Mesenchymal stem cell (in vitro differentiated cells and primary cell): ENCODE measurements at regions not wholly inside any gene's neighbourhood (a gene's known extent, or its start where the extent isn't known, plus 50 kb on each side); places are given as distances from the start of the nearest gene placed in this dataset.

ENCODE experiments used
- DNase-seq: peaks from one replicate; pipeline ENCODE4 v3.0.0-alpha.2; 2013
- H2AFZ ChIP-seq: one replicate; pipeline ENCODE4 v1.6.1; 2013; ENCODE audit warnings: low read depth, mild to moderate bottlenecking, control low read depth, inconsistent platforms, low read length, moderate library complexity
- H2AK5ac ChIP-seq: 2 replicates; pipeline ENCODE4 v1.6.1; 2013; ENCODE audit warnings: low read length, moderate library complexity, mild to moderate bottlenecking, inconsistent platforms; ENCODE audit not compliant: severe bottlenecking
- H2BK120ac ChIP-seq: one replicate; pipeline ENCODE4 v1.6.1; 2013; ENCODE audit warnings: low read depth, mild to moderate bottlenecking, inconsistent platforms, low read length, moderate library complexity
- H2BK12ac ChIP-seq, 2 experiments: one replicate each; pipeline ENCODE4 v1.6.1; 2013; ENCODE audit warnings: inconsistent platforms in 2 of 2, low read length in 2 of 2, mild to moderate bottlenecking in 2 of 2, moderate library complexity in 2 of 2, control low read depth in 1 of 2
- H2BK15ac ChIP-seq: one replicate; pipeline ENCODE4 v1.6.1; 2013; ENCODE audit warnings: mild to moderate bottlenecking, low read depth, inconsistent platforms; ENCODE audit not compliant: poor library complexity, severe bottlenecking
- H2BK5ac ChIP-seq: 2 replicates; pipeline ENCODE4 v1.6.1; 2013; ENCODE audit warnings: low read depth, mild to moderate bottlenecking, low read length, control low read depth, inconsistent platforms; ENCODE audit not compliant: poor library complexity, severe bottlenecking
- H3K14ac ChIP-seq, 2 experiments: one replicate each; pipeline ENCODE4 v1.6.1; 2013; ENCODE audit warnings: inconsistent platforms in 2 of 2, low read length in 2 of 2, control low read depth in 1 of 2, mild to moderate bottlenecking in 1 of 2, moderate library complexity in 1 of 2
- H3K18ac ChIP-seq, 2 experiments: one replicate each; pipeline ENCODE4 v1.6.1; 2013; ENCODE audit warnings: inconsistent platforms in 2 of 2, low read length in 2 of 2, control low read depth in 1 of 2, low read depth in 1 of 2, mild to moderate bottlenecking in 1 of 2
- H3K23ac ChIP-seq, 2 experiments: one replicate each; pipeline ENCODE4 v1.6.1; 2013; ENCODE audit warnings: inconsistent platforms in 2 of 2, low read length in 2 of 2, mild to moderate bottlenecking in 2 of 2, moderate library complexity in 2 of 2, control low read depth in 1 of 2
- H3K27ac ChIP-seq: 2 replicates; pipeline ENCODE4 v1.5.1; 2013; ENCODE audit warnings: mild to moderate bottlenecking, moderate library complexity, low read length, control low read depth, inconsistent platforms; ENCODE audit not compliant: poor library complexity, severe bottlenecking
- H3K27me3 ChIP-seq, 2 experiments: 2 replicates each; pipeline versions ENCODE4 v1.6.1 to v1.7.0; 2013; ENCODE audit warnings: low read length in 2 of 2, mild to moderate bottlenecking in 2 of 2, moderate library complexity in 2 of 2, control low read depth in 1 of 2, inconsistent platforms in 1 of 2; ENCODE audit not compliant: control insufficient read depth in 1 of 2, insufficient read depth in 1 of 2
- H3K36me3 ChIP-seq, 2 experiments: 2 replicates each; pipeline versions ENCODE4 v1.6.1 to v1.7.0; 2013; ENCODE audit warnings: low read length in 2 of 2, control low read depth in 1 of 2, inconsistent platforms in 1 of 2, low read depth in 1 of 2, mild to moderate bottlenecking in 1 of 2; ENCODE audit not compliant: insufficient read depth in 2 of 2, control insufficient read depth in 1 of 2
- H3K4ac ChIP-seq, 2 experiments: one replicate each; pipeline ENCODE4 v1.6.1; 2013; ENCODE audit warnings: inconsistent platforms in 2 of 2, low read length in 2 of 2, mild to moderate bottlenecking in 2 of 2, moderate library complexity in 2 of 2, control low read depth in 1 of 2, low read depth in 1 of 2
- H3K4me1 ChIP-seq: 2 replicates; pipeline ENCODE4 v1.6.1; 2013; ENCODE audit warnings: low read depth, low read length, control low read depth; ENCODE audit not compliant: control insufficient read depth, insufficient read depth
- H3K4me2 ChIP-seq: 2 replicates; pipeline ENCODE4 v1.6.1; 2013; ENCODE audit warnings: low read length, mild to moderate bottlenecking, inconsistent platforms; ENCODE audit not compliant: poor library complexity, severe bottlenecking
- H3K4me3 ChIP-seq, 2 experiments: 2 replicates each; pipeline versions ENCODE4 v1.5.1 to v1.7.0; 2013; ENCODE audit warnings: low read length in 2 of 2, mild to moderate bottlenecking in 2 of 2, control low read depth in 1 of 2, low read depth in 1 of 2; ENCODE audit not compliant: insufficient read depth in 1 of 2
- H3K79me1 ChIP-seq: replicated peaks from 2 replicates; pipeline ENCODE4 v1.6.1; 2013; ENCODE audit warnings: mild to moderate bottlenecking, control low read depth, low read length, inconsistent platforms; ENCODE audit not compliant: poor library complexity, severe bottlenecking
- H3K9ac ChIP-seq: 2 replicates; pipeline ENCODE4 v1.7.0; 2013; ENCODE audit warnings: mild to moderate bottlenecking, low read length, moderate library complexity
- H3K9me3 ChIP-seq: 2 replicates; pipeline ENCODE4 v1.7.0; 2013; ENCODE audit warnings: mild to moderate bottlenecking, low read length; ENCODE audit not compliant: control insufficient read depth
- H4K8ac ChIP-seq: one replicate; pipeline ENCODE4 v1.6.1; 2013; ENCODE audit warnings: inconsistent platforms, mild to moderate bottlenecking, low read length, moderate library complexity
- H4K91ac ChIP-seq: one replicate; pipeline ENCODE4 v1.6.1; 2013; ENCODE audit warnings: mild to moderate bottlenecking, low read length, inconsistent platforms
- WGBS: methylation state at CpG from one replicate; pipeline ENCODE4 v1.1.7; 2013; ENCODE audit warnings: mixed read lengths; 5-methylcytosine and 5-hydroxymethylcytosine counted together

- H2BK15ac ChIP-seq, result no peak overlapping the region
- H3K9me3 ChIP-seq, result no peaks in the 10 kb centered on the region
- H3K14ac ChIP-seq, result no peak overlapping the region
- 100% methylated on average over 1 of the region's 1 CpG for WGBS
- H2AFZ ChIP-seq, result no peak overlapping the region
- peaks cover 0 to 3% of the 10 kb centered on the region in 2 experiments for H3K36me3 ChIP-seq
- H3K4me3 ChIP-seq, result no peak overlapping the region
- H3K79me1 ChIP-seq, result no peaks in the 10 kb centered on the region
- no peaks in the 10 kb centered on the region for H3K27me3 ChIP-seq
- no peak overlapping the region for H3K27ac ChIP-seq
- no peak for DNase-seq
- H4K8ac ChIP-seq, result no peak overlapping the region
- H3K9ac ChIP-seq, result no peak overlapping the region
- no peak overlapping the region for H3K4ac ChIP-seq
- no peak overlapping the region for H3K18ac ChIP-seq
- H2BK120ac ChIP-seq, result no peak overlapping the region
- no peak overlapping the region for H4K91ac ChIP-seq
- H3K4me2 ChIP-seq, result no peak overlapping the region
- H3K4me1 ChIP-seq, result no peaks in the 10 kb centered on the region
- H3K23ac ChIP-seq, result no peak overlapping the region
- H2BK5ac ChIP-seq, result no peak overlapping the region
- no peak overlapping the region for H2BK12ac ChIP-seq
- no peak overlapping the region for H2AK5ac ChIP-seq
Measured at GRCh38 chr5:105978011-105978410, 1692.7 kb downstream of the EFNA5 start.

- no peak overlapping the region for H3K4me3 ChIP-seq
- H2AFZ ChIP-seq, result no peak overlapping the region
- H2BK15ac ChIP-seq, result no peak overlapping the region
- no peaks in the 10 kb centered on the region for H3K79me1 ChIP-seq
- H3K27ac ChIP-seq, result no peak overlapping the region
- H2BK5ac ChIP-seq, result no peak overlapping the region
- no peak overlapping the region for H3K18ac ChIP-seq
- no peak for DNase-seq
- H2BK12ac ChIP-seq, result no peak overlapping the region
- H3K14ac ChIP-seq, result no peak overlapping the region
- no peak overlapping the region for H4K91ac ChIP-seq
- no peak overlapping the region for H4K8ac ChIP-seq
- no peak overlapping the region for H3K23ac ChIP-seq
- no peaks in the 10 kb centered on the region for H3K36me3 ChIP-seq
- no peak overlapping the region for H2AK5ac ChIP-seq
- 82% methylated on average over 2 of the region's 3 CpGs for WGBS
- H3K4me1 ChIP-seq, result no peaks in the 10 kb centered on the region
- H3K9ac ChIP-seq, result no peak overlapping the region
- H3K27me3 ChIP-seq, result no peaks in the 10 kb centered on the region
- H3K4me2 ChIP-seq, result no peak overlapping the region
- H3K9me3 ChIP-seq, result no peaks in the 10 kb centered on the region
- no peak overlapping the region for H2BK120ac ChIP-seq
- H3K4ac ChIP-seq, result no peak overlapping the region
Measured at GRCh38 chr5:105977163-105977562, 1693.6 kb downstream of the EFNA5 start.

- H3K4me3 ChIP-seq, result no peak overlapping the region
- no peak overlapping the region for H3K4ac ChIP-seq
- no peak overlapping the region for H2AFZ ChIP-seq
- H3K27ac ChIP-seq, result no peak overlapping the region
- DNase-seq, result no peak
- no peak overlapping the region for H2AK5ac ChIP-seq
- H3K4me2 ChIP-seq, result no peak overlapping the region
- no peak overlapping the region for H2BK5ac ChIP-seq
- H3K9ac ChIP-seq, result no peak overlapping the region
- no peaks in the 10 kb centered on the region for H3K4me1 ChIP-seq
- no peak overlapping the region for H3K23ac ChIP-seq
- no peak overlapping the region for H4K8ac ChIP-seq
- H3K18ac ChIP-seq, result no peak overlapping the region
- H2BK120ac ChIP-seq, result no peak overlapping the region
- H2BK12ac ChIP-seq, result no peak overlapping the region
- no peaks in the 10 kb centered on the region for H3K9me3 ChIP-seq
- no peaks in the 10 kb centered on the region for H3K27me3 ChIP-seq
- no peak overlapping the region for H4K91ac ChIP-seq
- no peaks in the 10 kb centered on the region for H3K36me3 ChIP-seq
- H3K79me1 ChIP-seq, result no peaks in the 10 kb centered on the region
- H3K14ac ChIP-seq, result no peak overlapping the region
- H2BK15ac ChIP-seq, result no peak overlapping the region
Measured at GRCh38 chr5:105970919-105971318, 1699.8 kb downstream of the EFNA5 start.

- Histone ChIP-seq H3K9ac (no peak overlapping the region), H3K4me3 (no peak overlapping the region), H3K4me1 (no peaks in the 10 kb centered on the region), H2BK15ac (no peak overlapping the region), H4K91ac (no peak overlapping the region), H2BK120ac (no peak overlapping the region), H2BK12ac (no peak overlapping the region), H3K36me3 (no peaks in the 10 kb centered on the region), H3K14ac (no peak overlapping the region), H3K27me3 (no peaks in the 10 kb centered on the region), H2BK5ac (no peak overlapping the region), H3K23ac (no peak overlapping the region), H3K27ac (no peak overlapping the region), H3K4ac (no peak overlapping the region), H2AK5ac (no peak overlapping the region), H4K8ac (no peak overlapping the region), H3K9me3 (no peaks in the 10 kb centered on the region), H3K4me2 (no peak overlapping the region), H3K79me1 (no peaks in the 10 kb centered on the region), H3K18ac (no peak overlapping the region), H2AFZ (no peak overlapping the region)
- WGBS, result 96% methylated on average over 3 of the region's 3 CpGs
- no peak for DNase-seq
Measured at GRCh38 chr5:105968981-105969380, 1701.8 kb downstream of the EFNA5 start.
